HG02938 (cell line): ENCODE measurements at regions not wholly inside any gene's neighbourhood (a gene's known extent, or its start where the extent isn't known, plus 50 kb on each side); places are given as distances from the start of the nearest gene placed in this dataset.

ENCODE experiments used
- ATAC-seq: cut with Tn5 transposase; IDR thresholded peaks from one replicate; pipeline ENCODE4 v1.9.1; 2021; ENCODE audit warnings: mild to moderate bottlenecking, moderate library complexity; ENCODE audit not compliant: unreplicated experiment

- no peak for ATAC-seq
Measured at GRCh38 chr11:111148953-111149352, 96.6 kb upstream of the POU2AF2 start.

GRCh38 chr11:111148121-111148520, 97.4 kb upstream of the POU2AF2 start:
- no peak for ATAC-seq

GRCh38 chr11:111137846-111138245, 107.7 kb upstream of the POU2AF2 start:
- ATAC-seq = no peak

- ATAC-seq = no peak
Measured at GRCh38 chr11:111135778-111136570, 109.6 kb upstream of the POU2AF2 start.

GRCh38 chr11:111135101-111135500, 110.4 kb upstream of the POU2AF2 start:
- ATAC-seq = no peak

- ATAC-seq = no peak
Measured at GRCh38 chr11:111128076-111128870, 117.3 kb upstream of the POU2AF2 start.

GRCh38 chr11:111124724-111125123, 120.8 kb upstream of the POU2AF2 start:
- ATAC-seq = no peak

GRCh38 chr11:111123463-111124398, 121.8 kb upstream of the POU2AF2 start:
- no peak for ATAC-seq

- no peak for ATAC-seq
Measured at GRCh38 chr11:111120696-111121302, 124.7 kb upstream of the POU2AF2 start.

GRCh38 chr11:111120161-111120560, 125.4 kb upstream of the POU2AF2 start:
- ATAC-seq = no peak

- no peak for ATAC-seq
Measured at GRCh38 chr11:111119751-111120150, 125.8 kb upstream of the POU2AF2 start.

- ATAC-seq = no peak
Measured at GRCh38 chr11:111115890-111116289, 129.6 kb upstream of the POU2AF2 start.

GRCh38 chr11:111114091-111114490, 131.4 kb upstream of the POU2AF2 start:
- no peak for ATAC-seq

- no peak for ATAC-seq
Measured at GRCh38 chr11:111112614-111113013, 132.9 kb upstream of the POU2AF2 start.

- no peak for ATAC-seq
Measured at GRCh38 chr11:111107501-111107900, 138.0 kb upstream of the POU2AF2 start.

- no peak for ATAC-seq
Measured at GRCh38 chr11:111106641-111107040, 138.9 kb upstream of the POU2AF2 start.

- ATAC-seq = no peak
Measured at GRCh38 chr11:111105566-111105965, 140.0 kb upstream of the POU2AF2 start.

- ATAC-seq = no peak
Measured at GRCh38 chr11:111104185-111104584, 141.3 kb upstream of the POU2AF2 start.

- ATAC-seq = no peak
Measured at GRCh38 chr11:111101881-111102280, 143.6 kb upstream of the POU2AF2 start.

- ATAC-seq = no peak
Measured at GRCh38 chr11:111099028-111099713, 146.4 kb upstream of the POU2AF2 start.
